HCT116 (cell line): ENCODE measurements at regions not wholly inside any gene's neighbourhood (a gene's known extent, or its start where the extent isn't known, plus 50 kb on each side); places are given as distances from the start of the nearest gene placed in this dataset.

Experiments
- ATF3 ChIP-seq: IDR thresholded peaks from 2 replicates; pipeline ENCODE4 v1.6.1; 2012
- CBX3 ChIP-seq: IDR thresholded peaks from 2 replicates; pipeline ENCODE4 v1.6.1; 2012; ENCODE audit warnings: low read depth
- EZH2 ChIP-seq: fragments of 200-600 bp; sonication (generic); IDR thresholded peaks from 2 replicates; pipeline ENCODE4 v1.6.1; 2017; ENCODE audit warnings: antibody characterized with exemption, mixed run types
- EZH2phosphoT487 ChIP-seq: fragments of 200-600 bp; IDR thresholded peaks from 2 replicates; pipeline ENCODE4 v1.6.1; 2018; ENCODE audit warnings: antibody characterized with exemption, borderline replicate concordance
- POLR2A ChIP-seq: IDR thresholded peaks from 2 replicates; pipeline ENCODE4 v1.7.0; 2011; ENCODE audit warnings: borderline replicate concordance; ENCODE audit not compliant: insufficient read depth, insufficient read length; ENCODE audit errors: extremely low read depth
- POLR2AphosphoS5 ChIP-seq: IDR thresholded peaks from 2 replicates; pipeline ENCODE4 v1.6.1; 2011; ENCODE audit warnings: mild to moderate bottlenecking, low read depth, low read length, moderate library complexity
- ZNF274 ChIP-seq: fragments of 200-500 bp; sonication (Bioruptor generic); IDR thresholded peaks from 2 replicates; pipeline ENCODE4 v1.6.1; 2014; ENCODE audit warnings: mild to moderate bottlenecking, low read depth, low read length, inconsistent platforms
- TF ChIP-seq, protein P1 (sequence below), 3 experiments: fragments of 200-600 bp in 1 of 3; sonication (generic) in 1 of 3; IDR thresholded peaks in 2 of 3; conservative IDR thresholded peaks in 1 of 3; 2 replicates each; pipeline ENCODE4 v1.5.1; 2012 to 2017; ENCODE audit warnings: low read depth in 2 of 3, low read length in 2 of 3, antibody characterized with exemption in 1 of 3, borderline replicate concordance in 1 of 3, control low read depth in 1 of 3, mild to moderate bottlenecking in 1 of 3, mixed read lengths in 1 of 3, mixed run types in 1 of 3, moderate library complexity in 1 of 3; ENCODE audit not compliant: insufficient read depth in 1 of 3

DNA sequence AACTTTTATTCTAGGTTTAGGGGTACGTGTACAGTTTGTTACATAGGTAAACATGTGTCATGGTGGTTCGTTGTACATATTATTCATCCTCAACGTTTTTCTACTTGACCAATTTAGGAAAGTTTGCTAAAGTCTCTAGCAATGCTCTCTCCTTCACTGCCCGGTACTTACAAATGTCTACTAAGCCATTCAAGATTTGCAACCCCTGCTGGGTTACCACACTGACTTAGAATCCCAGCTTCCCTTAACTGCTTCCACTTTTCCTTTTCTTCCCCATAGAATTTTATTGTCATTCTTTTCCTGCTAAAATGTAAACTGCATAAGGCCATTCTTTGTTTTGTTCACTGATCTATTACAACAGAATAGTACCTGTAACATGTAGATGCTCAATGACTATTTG lies 97.4 kb downstream of the SMPDL3A start:
- TF ChIP-seq, protein P1, sequence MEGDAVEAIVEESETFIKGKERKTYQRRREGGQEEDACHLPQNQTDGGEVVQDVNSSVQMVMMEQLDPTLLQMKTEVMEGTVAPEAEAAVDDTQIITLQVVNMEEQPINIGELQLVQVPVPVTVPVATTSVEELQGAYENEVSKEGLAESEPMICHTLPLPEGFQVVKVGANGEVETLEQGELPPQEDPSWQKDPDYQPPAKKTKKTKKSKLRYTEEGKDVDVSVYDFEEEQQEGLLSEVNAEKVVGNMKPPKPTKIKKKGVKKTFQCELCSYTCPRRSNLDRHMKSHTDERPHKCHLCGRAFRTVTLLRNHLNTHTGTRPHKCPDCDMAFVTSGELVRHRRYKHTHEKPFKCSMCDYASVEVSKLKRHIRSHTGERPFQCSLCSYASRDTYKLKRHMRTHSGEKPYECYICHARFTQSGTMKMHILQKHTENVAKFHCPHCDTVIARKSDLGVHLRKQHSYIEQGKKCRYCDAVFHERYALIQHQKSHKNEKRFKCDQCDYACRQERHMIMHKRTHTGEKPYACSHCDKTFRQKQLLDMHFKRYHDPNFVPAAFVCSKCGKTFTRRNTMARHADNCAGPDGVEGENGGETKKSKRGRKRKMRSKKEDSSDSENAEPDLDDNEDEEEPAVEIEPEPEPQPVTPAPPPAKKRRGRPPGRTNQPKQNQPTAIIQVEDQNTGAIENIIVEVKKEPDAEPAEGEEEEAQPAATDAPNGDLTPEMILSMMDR (IDR thresholded peaks at IDR 0.05 in 2 of 3, conservative IDR thresholded peaks at IDR 0.05 in 1 of 3; ENCODE audit: borderline replicate concordance in 1 of 3, insufficient read depth in 1 of 3, low read depth in 2 of 3, low read length in 2 of 3): no peak
- TF ChIP-seq POLR2AphosphoS5: no peak
- TF ChIP-seq CBX3: no peak
- TF ChIP-seq EZH2: no peak
- TF ChIP-seq POLR2A: no peak
- TF ChIP-seq ZNF274: no peak
- no peak for TF ChIP-seq ATF3
- TF ChIP-seq EZH2phosphoT487: no peak
